GM19452 (cell line): ENCODE measurements at regions not wholly inside any gene's neighbourhood (a gene's known extent, or its start where the extent isn't known, plus 50 kb on each side); places are given as distances from the start of the nearest gene placed in this dataset.

Experiments used
- ATAC-seq: cut with Tn5 transposase; IDR thresholded peaks from one replicate; pipeline ENCODE4 v1.9.1; 2021; ENCODE audit not compliant: unreplicated experiment

DNA sequence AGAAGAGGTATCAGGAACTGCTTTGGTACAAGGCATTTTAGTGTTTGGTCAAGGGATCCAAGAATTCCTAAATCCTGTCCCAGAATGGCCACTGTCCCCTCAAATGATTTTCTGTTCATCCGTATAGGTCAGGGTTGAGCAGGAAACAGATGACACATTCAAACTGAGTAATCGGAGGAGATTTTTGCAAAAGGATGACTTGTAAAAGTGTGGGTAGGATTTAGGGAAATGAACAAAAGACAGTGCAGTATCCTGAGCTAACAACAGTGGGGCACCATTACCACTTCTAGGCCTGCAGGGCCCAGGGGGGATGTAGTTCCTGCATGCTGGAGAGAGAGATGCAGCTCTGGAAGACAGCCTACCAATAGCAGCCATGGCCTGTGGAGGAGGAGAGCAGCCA lies 290.1 kb downstream of the ZSWIM6 start:
- no peak for ATAC-seq

DNA sequence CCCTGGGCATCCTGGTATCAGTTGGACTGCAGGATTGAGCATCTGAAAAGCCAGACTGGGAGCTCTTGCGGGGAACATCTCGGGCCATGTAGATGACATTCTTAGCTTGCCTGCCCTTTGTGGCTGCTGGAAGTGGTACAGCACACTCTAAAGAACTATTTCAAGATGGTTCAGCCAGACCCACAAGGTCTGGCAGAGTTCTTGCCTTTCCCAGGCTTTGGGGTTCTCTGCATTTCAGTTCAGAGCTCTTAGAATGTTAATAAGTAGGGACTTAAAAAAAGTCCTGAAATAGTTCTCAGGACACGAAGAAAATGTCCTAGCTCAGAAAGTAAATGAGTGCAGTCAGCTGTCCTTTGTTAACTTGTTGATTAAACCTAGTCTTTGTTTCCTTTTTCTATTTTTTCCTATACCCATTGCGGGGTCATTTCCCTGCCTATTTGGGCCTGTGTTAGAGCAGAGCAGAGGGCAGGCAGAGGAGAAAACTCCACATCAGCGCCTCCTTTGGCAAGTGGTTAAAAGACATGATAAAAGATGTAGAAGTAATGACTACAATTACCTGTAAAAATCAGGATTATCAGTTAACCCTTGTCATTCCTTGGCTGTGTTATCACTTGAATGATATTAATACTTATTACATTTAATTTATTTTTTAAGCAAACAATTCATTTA lies 291.5 kb downstream of the ZSWIM6 start:
- ATAC-seq: no peak

DNA sequence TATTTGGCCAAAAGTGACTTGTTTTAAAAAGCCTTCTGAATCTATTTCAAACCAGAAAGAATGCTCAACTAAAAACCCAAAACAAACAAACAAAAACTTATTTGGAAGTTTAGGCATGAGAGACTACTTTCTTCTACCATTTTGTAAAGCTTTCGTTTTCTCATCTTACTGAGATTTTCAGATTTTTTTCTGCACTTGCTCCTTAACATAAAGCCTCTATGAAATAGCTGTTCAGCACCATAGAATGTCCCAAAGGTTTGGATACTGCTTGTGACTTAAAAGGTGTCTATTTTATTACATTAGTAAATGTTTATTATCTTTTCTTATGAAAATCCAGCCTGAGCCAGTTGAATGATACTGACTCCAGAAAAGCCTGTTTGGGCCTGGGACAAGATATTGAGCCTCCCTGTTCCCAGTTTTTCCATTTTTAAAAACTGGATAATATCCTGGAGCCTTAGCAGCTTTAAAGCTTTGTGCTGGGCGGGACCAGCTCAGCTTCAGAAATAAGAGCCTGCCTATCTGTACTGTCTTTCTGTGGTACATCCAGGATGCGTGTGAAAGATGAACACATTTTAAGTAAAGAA lies 292.6 kb downstream of the ZSWIM6 start:
- no peak for ATAC-seq

DNA sequence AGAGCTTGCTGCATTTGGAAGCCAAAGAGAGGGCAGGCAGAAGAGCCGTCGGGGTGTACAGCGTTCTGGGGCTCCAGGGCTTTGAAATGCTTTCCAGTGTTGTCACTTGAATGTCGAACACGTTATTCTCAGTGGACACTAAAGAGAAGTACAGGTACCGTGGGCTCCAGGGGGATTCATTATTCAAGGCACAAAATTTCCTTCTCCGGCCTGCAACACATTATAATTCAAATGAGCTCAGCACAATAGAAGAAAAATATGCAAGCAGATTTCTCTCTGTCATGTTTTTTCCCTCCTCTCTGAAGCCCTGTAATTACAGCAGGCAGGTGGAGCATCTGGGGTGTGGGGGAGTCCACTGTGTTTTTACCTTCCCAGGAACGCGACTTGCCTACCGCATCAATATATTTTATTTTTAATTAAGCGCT lies 293.1 kb downstream of the ZSWIM6 start:
- no peak for ATAC-seq

DNA sequence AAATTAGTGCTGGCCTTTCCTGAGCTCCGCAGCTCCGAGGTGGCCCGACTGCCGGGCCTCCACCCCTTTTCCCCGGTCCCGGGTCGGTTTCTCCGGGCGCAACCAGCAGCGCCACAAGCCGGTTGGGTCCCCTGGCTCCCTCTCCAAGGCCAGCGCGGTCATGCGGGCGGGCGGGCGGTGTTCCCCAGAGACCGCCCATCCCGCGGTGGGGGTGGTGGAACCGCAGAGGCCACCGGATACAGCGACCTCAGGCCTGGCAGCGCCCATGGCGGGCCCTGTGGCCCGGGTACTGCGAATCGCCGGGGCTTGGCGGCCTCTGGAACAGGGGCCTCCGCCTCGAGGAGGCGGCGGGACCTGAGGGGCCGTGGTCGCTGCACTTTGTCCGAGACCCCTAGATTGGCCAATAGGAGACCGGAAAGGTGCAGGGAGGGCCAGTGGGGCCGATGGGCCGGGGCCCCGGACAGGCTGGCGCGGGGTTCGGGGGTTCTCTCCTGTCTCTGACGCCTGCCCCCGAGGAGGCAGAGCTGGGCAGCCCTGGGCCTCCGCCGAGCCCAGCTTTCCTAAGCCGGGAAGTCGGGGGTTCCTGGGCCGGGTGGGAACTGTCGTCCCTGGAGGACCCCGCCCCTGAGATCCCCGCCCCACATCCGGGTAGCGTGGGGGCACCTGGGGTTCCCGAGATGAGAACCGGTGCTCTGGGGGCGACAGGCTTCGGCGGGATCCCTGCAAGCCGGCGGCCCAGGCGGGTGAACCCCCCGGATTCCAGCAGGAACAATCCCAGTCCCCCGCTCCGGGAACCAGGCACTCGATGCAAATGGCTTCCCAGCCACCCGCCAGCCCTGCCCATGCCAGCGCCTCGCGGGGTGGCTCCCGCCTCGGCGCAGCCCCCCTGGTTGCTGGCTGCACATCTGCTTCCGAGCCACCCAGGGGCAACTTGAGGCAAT lies 293.9 kb downstream of the ZSWIM6 start:
- peak; percentile 65 for ATAC-seq

DNA sequence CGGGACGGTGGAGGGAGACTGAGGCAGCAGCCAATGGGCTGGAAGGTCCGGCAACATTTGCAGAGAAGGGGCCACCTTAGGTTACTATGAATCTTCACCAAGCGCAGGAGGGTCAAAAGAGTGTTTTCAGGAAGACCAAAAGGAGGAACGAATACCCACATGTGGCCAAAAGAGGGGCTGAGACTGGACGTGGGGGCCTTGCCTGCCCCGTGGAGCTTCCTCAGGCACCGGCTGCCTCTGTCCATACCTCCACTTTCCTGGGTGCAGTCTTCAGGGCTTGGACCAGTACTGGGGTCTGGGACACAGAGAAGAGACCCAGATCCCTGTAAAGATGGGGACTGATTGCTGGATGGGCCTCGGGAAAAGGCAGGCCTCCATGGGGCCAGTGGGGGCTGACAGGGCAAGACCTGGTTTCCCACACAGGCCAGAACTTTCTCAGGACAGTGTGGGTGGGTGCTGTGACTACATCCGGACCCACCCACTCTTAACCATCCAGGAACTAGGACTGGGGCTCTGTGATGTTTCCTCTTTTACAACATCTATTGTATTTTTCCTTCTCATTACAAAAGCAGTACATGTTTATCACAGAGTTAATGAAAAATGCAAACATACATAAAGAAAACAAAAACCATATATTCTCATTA lies 294.7 kb downstream of the ZSWIM6 start:
- peak; percentile 25 for ATAC-seq

DNA sequence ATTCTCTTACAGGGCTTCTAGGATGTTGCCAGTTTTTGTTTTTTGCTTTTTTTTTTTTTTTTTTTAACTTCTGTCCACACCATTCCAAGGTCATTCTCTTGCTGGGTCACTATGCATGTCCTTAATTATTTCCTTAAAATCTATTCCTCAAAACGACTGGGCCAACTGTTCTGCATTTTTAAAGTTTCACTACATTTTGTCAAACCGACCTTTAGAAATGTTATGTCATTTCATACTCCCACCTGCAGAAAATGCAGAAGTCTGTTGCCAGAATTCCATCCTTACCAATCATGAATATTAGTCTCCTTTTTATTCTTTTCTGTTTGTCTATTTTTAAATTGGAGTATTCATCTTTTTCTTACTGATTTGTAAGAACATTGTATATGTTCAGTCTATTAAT lies 295.5 kb downstream of the ZSWIM6 start:
- no peak for ATAC-seq

DNA sequence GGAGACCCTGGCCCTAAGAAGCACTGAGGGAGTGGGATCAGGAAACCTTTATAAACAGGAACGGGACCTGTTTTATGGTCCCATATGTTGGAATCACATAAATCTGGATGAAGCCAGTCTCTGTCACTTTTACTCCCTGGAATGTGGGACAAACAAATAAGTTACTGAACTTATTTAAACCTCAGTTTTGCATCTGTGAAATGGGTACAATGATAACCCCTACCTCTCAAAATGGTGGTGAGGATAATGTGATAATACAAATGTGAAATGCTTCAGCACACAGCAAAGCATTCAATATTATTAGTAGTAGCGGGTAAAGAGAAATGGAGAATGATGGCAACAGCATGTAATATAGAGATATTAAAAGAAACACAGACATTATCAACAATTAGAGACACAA lies 298.9 kb downstream of the ZSWIM6 start:
- no peak for ATAC-seq

DNA sequence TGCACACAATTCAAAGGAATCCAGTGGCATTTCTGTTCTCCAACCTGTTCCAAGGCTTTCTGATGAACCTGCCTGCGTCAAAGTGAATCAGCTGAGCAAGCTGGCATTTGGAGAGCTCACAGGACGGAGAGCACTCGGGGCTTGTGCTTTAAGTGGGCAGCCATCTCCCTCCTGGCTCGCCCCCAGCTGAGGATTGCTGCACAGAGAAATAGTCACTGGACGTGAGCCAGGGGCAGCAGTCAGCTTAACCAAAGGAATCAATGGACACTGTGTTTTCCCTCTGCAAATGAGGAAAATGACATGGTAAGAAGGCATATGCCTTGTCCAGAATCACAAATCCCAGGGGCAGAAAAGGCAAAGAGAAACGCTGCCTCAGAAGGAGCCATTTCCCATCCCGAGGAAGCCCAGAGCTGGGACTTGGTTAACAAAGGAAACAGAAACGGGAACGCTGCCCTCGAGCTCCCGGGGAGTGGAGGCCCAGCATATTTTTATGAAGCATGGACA lies 299.4 kb downstream of the ZSWIM6 start:
- no peak for ATAC-seq

DNA sequence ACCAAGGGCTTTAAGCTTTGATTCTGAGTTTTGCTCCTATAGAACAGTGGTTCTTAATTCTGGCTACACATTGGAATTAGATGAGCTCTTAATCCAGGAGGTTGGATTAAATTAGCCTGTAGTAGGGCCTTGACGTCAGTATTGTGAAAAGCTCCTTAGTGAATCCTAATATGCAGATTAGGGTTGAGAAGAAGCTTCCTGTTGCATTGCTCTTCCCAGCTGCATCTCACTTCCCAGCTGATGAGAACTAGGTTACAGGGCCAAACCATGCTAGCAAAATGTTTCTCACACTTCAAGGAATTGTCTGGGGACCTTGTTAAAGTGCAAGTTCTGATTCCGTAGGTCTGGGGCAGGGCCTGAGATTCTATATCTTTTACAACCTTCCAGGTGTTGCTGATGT lies 300.0 kb downstream of the ZSWIM6 start:
- no peak for ATAC-seq

DNA sequence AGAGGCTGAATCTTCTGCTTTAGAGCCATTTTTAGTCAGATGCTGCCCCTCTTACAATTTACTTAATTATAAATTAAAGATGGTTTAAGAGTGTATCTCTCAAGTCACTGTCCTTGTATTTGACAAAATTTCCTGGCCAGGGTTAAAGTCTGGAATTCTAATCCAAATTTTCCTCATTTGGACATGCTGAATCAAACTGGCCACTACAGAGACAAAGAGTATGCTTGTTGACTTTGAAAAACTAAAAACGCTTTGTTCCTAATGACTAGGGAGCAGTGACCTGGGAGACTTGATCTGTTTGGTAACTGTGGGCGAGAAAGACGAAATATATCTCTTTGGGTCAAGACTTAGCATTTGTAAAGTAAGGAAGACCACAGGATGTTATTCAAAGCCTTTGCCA lies 303.2 kb downstream of the ZSWIM6 start:
- no peak for ATAC-seq

DNA sequence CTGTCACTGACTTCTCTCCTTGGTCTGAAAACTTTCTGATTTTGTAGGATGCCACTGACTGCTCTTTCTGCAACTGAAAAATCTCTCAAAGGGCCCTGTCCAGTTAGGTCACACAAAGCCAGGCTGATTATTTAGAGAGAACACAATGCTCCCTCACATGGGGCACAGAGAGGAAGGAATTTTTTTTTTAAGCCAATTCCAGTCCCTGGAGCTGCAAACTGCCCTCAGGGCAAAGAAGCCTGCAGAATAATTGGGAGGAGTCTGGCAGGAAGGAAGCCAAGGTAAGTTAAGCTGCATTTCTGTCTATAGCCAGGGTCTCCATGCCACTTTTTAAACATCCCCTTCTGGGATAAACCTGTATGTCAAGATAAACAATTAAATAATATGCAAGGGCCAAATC lies 305.5 kb downstream of the ZSWIM6 start:
- no peak for ATAC-seq

DNA sequence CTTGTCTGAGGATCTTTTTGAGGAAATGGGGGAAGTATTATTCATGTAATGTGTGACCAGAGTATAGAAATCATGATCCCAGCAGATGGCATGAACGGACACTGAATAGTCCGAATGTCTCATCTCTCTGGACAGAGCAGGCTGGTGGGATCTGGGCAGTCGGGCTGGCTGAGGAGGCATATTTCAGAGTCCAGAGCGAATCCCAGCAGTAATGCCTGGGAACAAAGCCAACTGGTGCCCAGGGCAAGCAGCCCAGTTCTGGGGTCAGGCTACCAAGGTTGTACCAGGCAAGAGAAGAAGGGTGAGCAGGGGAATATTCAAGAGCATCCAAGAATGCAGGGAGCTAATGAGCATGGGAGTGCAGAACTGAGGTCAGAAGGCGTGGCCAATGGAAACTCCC lies 306.4 kb downstream of the ZSWIM6 start:
- ATAC-seq: no peak

DNA sequence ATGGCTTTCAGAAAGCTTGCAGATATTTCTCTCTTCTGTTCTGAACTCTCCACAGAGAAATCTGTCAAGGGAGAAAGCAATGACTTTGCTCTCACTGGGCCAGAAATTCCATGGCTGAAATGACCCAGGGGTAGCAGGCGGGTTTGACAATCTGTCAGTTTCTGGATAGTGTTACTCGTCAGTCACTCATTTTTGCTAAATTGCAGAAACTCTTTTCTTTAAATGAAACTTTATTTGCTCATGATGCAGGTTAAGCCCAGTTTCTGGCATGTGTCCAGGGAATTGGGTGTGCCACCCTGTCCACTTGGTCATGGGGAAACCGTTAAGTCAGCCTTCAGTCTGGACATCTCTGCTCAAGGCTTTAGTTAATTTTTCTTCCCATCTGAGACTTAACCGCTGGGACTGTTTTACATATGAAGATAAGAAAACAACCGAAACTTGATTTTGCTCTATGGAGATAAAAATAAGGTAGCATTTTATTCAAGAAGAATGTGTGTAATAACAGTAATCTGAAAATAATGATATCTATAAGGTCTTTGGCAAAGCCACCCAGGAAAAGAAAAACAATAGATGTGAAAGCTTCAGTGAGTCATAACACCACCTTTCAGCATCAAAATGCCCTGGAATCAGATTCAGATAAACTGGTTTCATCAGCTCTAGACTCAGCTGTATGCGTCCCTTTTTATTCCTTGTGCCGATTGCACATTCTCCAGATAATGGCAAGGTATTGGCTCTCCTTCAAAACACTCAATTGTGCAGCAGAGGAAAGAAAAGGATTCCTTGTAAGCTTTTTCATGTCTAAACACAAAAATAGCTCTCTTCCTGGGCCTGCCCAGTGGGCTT lies 308.3 kb downstream of the ZSWIM6 start:
- no peak for ATAC-seq

DNA sequence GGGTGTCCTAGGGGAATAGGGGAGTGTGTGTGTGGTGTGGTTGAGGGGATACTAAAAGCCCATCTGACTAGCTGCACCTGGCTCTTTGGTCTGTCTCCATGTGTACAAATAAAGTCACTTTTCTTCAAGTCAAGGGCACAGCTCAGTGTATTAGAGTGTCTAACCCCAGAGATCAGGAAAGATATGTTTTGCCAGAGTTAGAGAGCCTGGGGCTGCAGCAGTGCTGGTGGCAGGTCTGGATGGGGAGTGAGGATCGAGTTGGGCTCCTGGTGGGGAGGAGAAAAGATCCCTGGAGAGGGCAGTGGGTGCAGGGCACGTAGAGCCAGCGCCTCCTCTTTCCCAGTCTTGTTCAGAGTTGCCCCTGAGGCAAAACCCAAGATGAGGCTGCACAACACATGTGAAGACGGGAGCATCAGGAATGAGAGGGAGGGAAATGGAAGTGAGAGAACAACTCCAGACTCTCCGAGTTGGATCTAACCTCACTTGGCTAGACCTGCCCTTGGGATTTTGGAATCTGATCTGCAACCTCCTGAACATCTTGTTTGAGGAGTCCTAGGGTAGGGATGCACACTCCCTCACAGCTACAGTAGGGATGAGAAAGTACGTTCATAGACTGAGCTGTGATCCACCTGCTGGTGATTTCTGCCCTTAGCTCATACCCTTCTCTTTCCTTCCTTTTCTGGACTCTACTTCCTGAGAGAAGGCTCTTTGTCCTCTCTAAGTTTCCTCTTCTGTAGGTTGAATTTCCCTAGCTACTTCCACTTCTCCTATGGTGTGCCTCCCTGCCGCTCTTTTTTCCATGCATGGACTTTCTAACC lies 309.9 kb downstream of the ZSWIM6 start:
- ATAC-seq: no peak

DNA sequence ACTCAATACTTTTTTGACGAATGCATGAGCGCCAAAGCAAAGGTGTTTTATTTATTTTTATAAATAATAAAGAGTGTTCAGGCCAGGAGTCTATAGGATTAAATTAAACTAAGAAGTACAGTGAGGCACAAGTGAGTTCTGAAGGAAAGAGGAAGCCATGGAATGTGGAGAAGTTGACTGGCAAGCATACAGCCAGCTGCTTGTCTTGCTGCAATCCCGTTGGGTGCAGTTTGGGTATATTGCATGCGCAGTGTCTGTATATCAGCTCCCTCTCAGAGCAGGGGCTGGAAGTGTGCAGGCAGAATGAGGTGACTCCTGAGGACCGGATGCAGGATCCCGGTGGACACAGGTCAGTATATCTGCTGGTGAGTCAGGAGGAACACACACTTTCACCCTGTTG lies 315.6 kb downstream of the ZSWIM6 start:
- no peak for ATAC-seq

DNA sequence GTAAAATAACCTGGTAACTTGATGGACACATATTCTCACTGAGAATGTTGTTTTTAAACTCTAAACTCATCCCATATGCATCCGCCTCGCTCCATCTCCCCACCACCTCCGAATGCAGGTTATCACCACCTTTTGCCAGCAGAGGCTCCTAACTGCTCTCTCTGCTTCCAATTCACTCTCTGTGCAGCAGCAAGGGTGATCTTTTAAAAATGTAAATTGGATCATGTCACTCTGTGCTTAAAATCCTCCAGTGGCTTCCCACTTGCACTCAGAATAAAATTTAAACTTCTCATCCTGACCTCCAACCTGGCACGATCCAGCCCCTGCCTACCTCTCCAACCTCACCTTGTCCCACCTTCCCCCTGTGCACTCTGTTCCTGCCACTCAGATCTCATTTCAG lies 317.2 kb downstream of the ZSWIM6 start:
- ATAC-seq: no peak

DNA sequence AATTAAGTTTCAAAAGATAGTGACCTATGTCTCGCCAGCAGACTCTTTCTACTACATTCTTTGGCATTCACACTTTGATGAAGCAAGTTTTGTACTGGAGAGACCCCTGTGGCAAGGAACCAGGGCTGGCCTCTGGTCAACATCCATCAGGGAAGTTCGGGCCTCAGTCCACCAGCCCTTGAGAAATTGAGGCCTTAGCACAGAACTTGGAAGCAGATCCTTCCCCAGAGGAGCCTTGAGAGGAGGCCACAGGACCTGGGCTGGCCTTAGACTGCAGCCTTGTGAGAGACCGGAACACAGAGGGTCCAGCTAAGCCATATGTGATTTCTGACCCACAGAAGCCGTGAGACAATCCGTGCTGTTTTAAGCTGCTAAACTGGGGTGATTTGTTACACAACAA lies 317.9 kb downstream of the ZSWIM6 start:
- no peak for ATAC-seq

DNA sequence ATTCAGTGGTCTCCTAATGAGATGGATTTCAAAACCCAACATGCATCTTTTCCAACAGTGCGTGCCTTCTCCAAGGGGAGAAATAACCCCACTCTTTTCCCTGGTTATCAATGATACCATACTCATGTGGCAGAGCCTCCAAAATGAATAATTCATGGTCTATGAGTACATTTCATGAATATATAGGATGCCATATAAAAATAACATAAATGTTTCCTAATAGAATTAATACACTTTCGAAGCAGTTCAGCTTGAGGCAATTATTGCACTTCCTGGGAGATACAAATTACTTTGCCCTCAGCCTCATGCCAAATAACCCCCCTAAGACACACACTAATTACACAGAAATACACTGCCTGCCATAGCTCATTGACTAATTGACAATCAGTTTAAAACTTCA lies 318.6 kb downstream of the ZSWIM6 start:
- no peak for ATAC-seq

DNA sequence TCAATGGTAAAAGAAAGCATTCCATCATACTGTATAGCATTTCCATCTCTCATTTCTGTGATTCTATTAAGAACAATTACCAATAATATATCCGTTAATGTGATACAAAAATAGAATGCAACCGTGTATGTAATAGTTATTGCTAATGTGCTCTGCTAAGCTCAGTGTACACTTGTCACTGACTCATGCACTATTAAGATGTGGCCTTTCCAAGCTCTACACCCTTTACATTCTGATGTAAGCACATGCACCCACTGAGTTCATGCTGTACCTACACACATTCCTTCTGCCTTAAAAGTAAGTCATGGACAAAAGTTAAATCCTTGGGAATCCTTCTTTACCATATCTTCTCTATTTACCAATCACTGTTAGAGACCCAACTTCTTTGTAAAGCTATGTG lies 319.1 kb downstream of the ZSWIM6 start:
- ATAC-seq: no peak
